Trophoblast cell (in vitro differentiated cells and primary cell): ENCODE measurements at regions not wholly inside any gene's neighbourhood (a gene's known extent, or its start where the extent isn't known, plus 50 kb on each side); places are given as distances from the start of the nearest gene placed in this dataset.

ENCODE experiments used
- DNase-seq, 2 donors: peaks; one replicate each; pipeline ENCODE4 v3.0.0-alpha.2; 2016
- H2AFZ ChIP-seq: 2 replicates; pipeline ENCODE4 v1.6.1; 2013; ENCODE audit warnings: low read length, moderate library complexity, mild to moderate bottlenecking; ENCODE audit not compliant: insufficient read depth, poor library complexity
- H2AK5ac ChIP-seq: 2 replicates; pipeline ENCODE4 v1.6.1; 2013; ENCODE audit warnings: mild to moderate bottlenecking, low read length
- H2BK120ac ChIP-seq: 2 replicates; pipeline ENCODE4 v1.6.1; 2013; ENCODE audit warnings: low read length, mild to moderate bottlenecking, moderate library complexity; ENCODE audit not compliant: insufficient read depth, poor library complexity
- H2BK12ac ChIP-seq: 2 replicates; pipeline ENCODE4 v1.6.1; 2013; ENCODE audit warnings: mild to moderate bottlenecking, low read length, moderate library complexity
- H2BK5ac ChIP-seq: 2 replicates; pipeline ENCODE4 v1.6.1; 2013; ENCODE audit warnings: low read length, low read depth, moderate library complexity, mild to moderate bottlenecking; ENCODE audit not compliant: poor library complexity
- H3K14ac ChIP-seq: 2 replicates; pipeline ENCODE4 v1.6.1; 2013; ENCODE audit warnings: mild to moderate bottlenecking, low read length
- H3K18ac ChIP-seq: 2 replicates; pipeline ENCODE4 v1.6.1; 2013; ENCODE audit warnings: mild to moderate bottlenecking, low read length
- H3K23ac ChIP-seq: 2 replicates; pipeline ENCODE4 v1.6.1; 2013; ENCODE audit warnings: low read length
- H3K27ac ChIP-seq: 2 replicates; pipeline ENCODE4 v1.5.1; 2013; ENCODE audit warnings: low read depth, mild to moderate bottlenecking, inconsistent platforms, low read length, moderate library complexity
- H3K27me3 ChIP-seq: 2 replicates; pipeline ENCODE4 v1.6.1; 2013; ENCODE audit warnings: inconsistent platforms, mild to moderate bottlenecking, low read length, moderate library complexity; ENCODE audit not compliant: insufficient read depth
- H3K36me3 ChIP-seq, 2 experiments: 1 replicate in 1 of 2; 2 replicates in 1 of 2; pipeline ENCODE4 v1.6.1; 2013; ENCODE audit warnings: low read length in 2 of 2, mild to moderate bottlenecking in 2 of 2, moderate library complexity in 1 of 2; ENCODE audit not compliant: insufficient read depth in 2 of 2, control insufficient read depth in 1 of 2
- H3K4ac ChIP-seq: 2 replicates; pipeline ENCODE4 v1.6.1; 2013; ENCODE audit warnings: low read depth, mild to moderate bottlenecking, low read length, moderate library complexity
- H3K4me1 ChIP-seq, 2 experiments: 1 replicate in 1 of 2; 2 replicates in 1 of 2; pipeline ENCODE4 v1.6.1; 2013; ENCODE audit warnings: low read length in 2 of 2, mild to moderate bottlenecking in 2 of 2, moderate library complexity in 1 of 2; ENCODE audit not compliant: insufficient read depth in 2 of 2, control insufficient read depth in 1 of 2
- H3K4me2 ChIP-seq: 2 replicates; pipeline ENCODE4 v1.6.1; 2013; ENCODE audit warnings: inconsistent platforms, mild to moderate bottlenecking, low read length, moderate library complexity
- H3K4me3 ChIP-seq: 2 replicates; pipeline ENCODE4 v1.5.1; 2013; ENCODE audit warnings: mild to moderate bottlenecking, low read depth, low read length, inconsistent platforms
- H3K79me1 ChIP-seq: one replicate; pipeline ENCODE4 v1.6.1; 2013; ENCODE audit warnings: low read length
- H3K79me2 ChIP-seq: 2 replicates; pipeline ENCODE4 v1.6.1; 2013; ENCODE audit warnings: low read length, mild to moderate bottlenecking; ENCODE audit not compliant: control insufficient read depth, insufficient read depth, poor library complexity
- H3K9ac ChIP-seq: 2 replicates; pipeline ENCODE4 v1.6.1; 2013; ENCODE audit warnings: mild to moderate bottlenecking, low read length
- H3K9me3 ChIP-seq: 2 replicates; pipeline ENCODE4 v1.6.1; 2013; ENCODE audit warnings: low read depth, mild to moderate bottlenecking, control low read depth, inconsistent platforms, low read length; ENCODE audit not compliant: insufficient read depth
- H4K12ac ChIP-seq: 2 replicates; pipeline ENCODE4 v1.6.1; 2013; ENCODE audit warnings: low read depth, mild to moderate bottlenecking, low read length, moderate library complexity
- H4K8ac ChIP-seq: 2 replicates; pipeline ENCODE4 v1.6.1; 2013; ENCODE audit warnings: low read depth, mild to moderate bottlenecking, low read length, moderate library complexity
- H4K91ac ChIP-seq: one replicate; pipeline ENCODE4 v1.6.1; 2013; ENCODE audit warnings: low read depth, mild to moderate bottlenecking, low read length, moderate library complexity
- WGBS: extraction: QIAGEN DNeasy Blood & Tissue Kit; methylation state at CpG from one replicate; pipeline ENCODE4 v1.1.7; 2013; ENCODE audit warnings: missing lambda C conversion rate; ENCODE audit not compliant: insufficient read length, insufficient coverage; ENCODE audit errors: extremely low coverage; 5-methylcytosine and 5-hydroxymethylcytosine counted together

DNA sequence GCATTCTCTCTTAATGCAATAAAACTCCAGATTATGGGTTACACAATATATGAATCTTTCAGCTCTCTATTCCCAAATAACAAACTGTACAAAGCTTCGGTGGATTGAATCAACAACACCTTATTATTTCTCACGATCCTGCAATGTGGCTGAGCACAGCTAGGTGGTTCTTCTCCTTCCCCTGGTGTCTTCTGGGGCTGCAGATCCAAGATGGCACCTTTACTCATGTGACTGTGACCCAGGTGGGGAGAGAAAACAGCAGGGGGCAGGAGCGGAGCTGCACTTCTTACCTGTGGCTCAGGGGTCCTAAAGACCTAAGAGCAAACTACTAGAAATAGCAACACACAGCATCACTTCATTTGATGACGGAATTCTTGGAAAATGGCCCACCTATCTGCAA is 233.1 kb downstream of the IRX1 start:
- Histone ChIP-seq H2BK5ac (no peak overlapping the region), H3K4me1 (no peaks in the 10 kb centered on the region), H3K18ac (no peak overlapping the region), H4K12ac (no peak overlapping the region), H4K91ac (no peak overlapping the region), H3K9ac (no peak overlapping the region), H3K9me3 (no peaks in the 10 kb centered on the region), H3K36me3 (no peaks in the 10 kb centered on the region), H3K79me1 (no peaks in the 10 kb centered on the region), H2BK12ac (no peak overlapping the region), H2AFZ (no peak overlapping the region), H4K8ac (no peak overlapping the region), H3K27me3 (no peaks in the 10 kb centered on the region), H3K14ac (no peak overlapping the region), H2BK120ac (no peak overlapping the region), H3K4ac (no peak overlapping the region), H2AK5ac (no peak overlapping the region), H3K4me2 (no peak overlapping the region), H3K27ac (no peak overlapping the region), H3K23ac (no peak overlapping the region), H3K4me3 (no peak overlapping the region), H3K79me2 (no peaks in the 10 kb centered on the region)
- no CpG with 5 or more reads among the region's 4 CpGs for WGBS
- DNase-seq = no peak

DNA sequence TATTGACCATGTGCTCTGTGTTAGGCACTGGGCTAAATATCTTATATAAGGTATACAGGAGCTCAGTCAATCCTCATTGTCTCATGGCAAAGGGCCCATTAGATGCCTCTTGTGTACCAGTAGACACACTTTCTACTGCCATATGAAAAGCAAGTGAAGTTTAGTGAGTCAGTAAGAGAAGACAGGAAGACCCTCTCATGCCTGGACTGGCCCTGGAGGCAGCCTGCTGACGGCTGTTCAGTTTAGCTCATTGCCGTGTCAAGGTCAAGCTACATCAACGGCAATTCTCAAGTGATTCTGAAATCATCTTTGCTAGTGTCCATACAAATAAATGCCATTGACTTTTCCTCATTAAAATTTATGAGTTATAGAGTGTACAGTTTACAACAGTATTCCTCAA is 237.9 kb downstream of the IRX1 start:
- H3K18ac ChIP-seq = no peak overlapping the region
- no peak overlapping the region for H3K23ac ChIP-seq
- H3K27ac ChIP-seq = no peak overlapping the region
- H3K4ac ChIP-seq = no peak overlapping the region
- H3K79me1 ChIP-seq = no peaks in the 10 kb centered on the region
- H4K8ac ChIP-seq = no peak overlapping the region
- no peak overlapping the region for H4K12ac ChIP-seq
- H3K14ac ChIP-seq = no peak overlapping the region
- H4K91ac ChIP-seq = no peak overlapping the region
- DNase-seq = no peak
- no peak overlapping the region for H2BK120ac ChIP-seq
- H2AFZ ChIP-seq = no peak overlapping the region
- H2BK12ac ChIP-seq = no peak overlapping the region
- no CpG with 5 or more reads among the region's 3 CpGs for WGBS
- no peaks in the 10 kb centered on the region for H3K36me3 ChIP-seq
- no peaks in the 10 kb centered on the region for H3K9me3 ChIP-seq
- H3K4me3 ChIP-seq = no peak overlapping the region
- no peaks in the 10 kb centered on the region for H3K27me3 ChIP-seq
- H2BK5ac ChIP-seq = no peak overlapping the region
- no peaks in the 10 kb centered on the region for H3K4me1 ChIP-seq
- no peak overlapping the region for H2AK5ac ChIP-seq
- H3K79me2 ChIP-seq = no peaks in the 10 kb centered on the region
- no peak overlapping the region for H3K9ac ChIP-seq
- no peak overlapping the region for H3K4me2 ChIP-seq

DNA sequence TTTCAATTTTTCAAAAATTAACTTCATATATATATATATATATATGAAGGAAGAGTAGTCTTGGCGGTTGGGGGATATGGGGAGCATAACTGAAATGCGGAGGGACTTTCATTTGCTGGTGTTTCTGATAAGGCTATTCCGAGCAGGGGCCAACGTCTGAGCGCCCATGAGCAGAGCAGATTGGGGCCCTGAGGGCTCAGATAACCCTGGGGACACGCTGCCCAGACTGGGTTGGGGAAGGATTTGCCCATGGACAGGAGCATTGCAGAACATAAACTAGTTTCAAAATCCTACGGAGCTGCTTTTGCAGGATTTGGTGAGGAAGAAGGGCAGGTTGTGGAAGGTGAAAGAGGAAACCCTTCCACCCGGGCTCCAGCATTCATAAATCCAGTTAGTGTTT is 240.2 kb downstream of the IRX1 start:
- Histone ChIP-seq H2BK5ac (no peak overlapping the region), H3K23ac (no peak overlapping the region)

DNA sequence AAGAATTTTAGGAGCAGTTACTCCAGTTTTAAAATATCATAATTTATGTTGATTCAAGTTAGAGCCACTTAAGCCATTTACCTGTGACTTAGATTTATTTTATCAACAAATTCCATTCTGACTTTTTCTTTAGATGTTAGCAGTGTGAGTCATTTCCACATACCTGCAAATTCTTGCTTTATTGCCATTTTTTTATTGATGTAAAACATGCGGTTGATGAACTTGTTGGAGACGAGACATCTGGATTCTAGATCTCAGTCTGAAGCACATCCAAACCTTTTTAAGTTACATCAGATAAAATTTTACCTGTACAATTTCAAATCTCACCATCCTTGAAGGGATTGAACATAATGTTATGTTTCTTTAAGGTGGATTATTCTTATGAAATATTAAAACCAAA is 240.9 kb downstream of the IRX1 start:
- Histone ChIP-seq H3K4me3 (no peak overlapping the region), H3K79me1 (no peaks in the 10 kb centered on the region), H3K9ac (no peak overlapping the region), H2BK5ac (no peak overlapping the region), H3K23ac (no peak overlapping the region), H2BK12ac (no peak overlapping the region), H3K36me3 (no peaks in the 10 kb centered on the region), H3K14ac (no peak overlapping the region), H4K12ac (no peak overlapping the region), H2BK120ac (no peak overlapping the region), H2AFZ (no peak overlapping the region), H3K79me2 (no peaks in the 10 kb centered on the region), H4K8ac (no peak overlapping the region), H3K4me1 (no peaks in the 10 kb centered on the region), H3K27me3 (no peaks in the 10 kb centered on the region), H3K18ac (no peak overlapping the region), H3K4ac (no peak overlapping the region), H2AK5ac (no peak overlapping the region), H3K4me2 (no peak overlapping the region), H3K9me3 (no peaks in the 10 kb centered on the region), H3K27ac (no peak overlapping the region), H4K91ac (no peak overlapping the region)
- DNase-seq = peak in 1 of 2 donors; percentile 7
- WGBS = no CpG with 5 or more reads among the region's 2 CpGs

More for the DNA sequence above, 240.2 kb downstream of the IRX1 start:
- Histone ChIP-seq H3K4me3 (no peak overlapping the region), H3K79me2 (no peaks in the 10 kb centered on the region), H2BK120ac (no peak overlapping the region), H3K4me2 (no peak overlapping the region), H2BK12ac (no peak overlapping the region), H2AFZ (no peak overlapping the region), H3K14ac (no peak overlapping the region), H3K4me1 (no peaks in the 10 kb centered on the region), H4K91ac (no peak overlapping the region), H3K9me3 (no peaks in the 10 kb centered on the region), H3K9ac (no peak overlapping the region), H4K8ac (no peak overlapping the region), H4K12ac (no peak overlapping the region), H2AK5ac (no peak overlapping the region), H3K79me1 (no peaks in the 10 kb centered on the region), H3K27ac (no peak overlapping the region), H3K27me3 (no peaks in the 10 kb centered on the region), H3K4ac (no peak overlapping the region), H3K18ac (no peak overlapping the region), H3K36me3 (no peaks in the 10 kb centered on the region)
- no CpG with 5 or more reads among the region's 8 CpGs for WGBS
- DNase-seq = no peak
